ENCODE measurements at regions not wholly inside any gene's neighbourhood (a gene's known extent, or its start where the extent isn't known, plus 50 kb on each side); places are given as distances from the start of the nearest gene placed in this dataset.

DNA sequence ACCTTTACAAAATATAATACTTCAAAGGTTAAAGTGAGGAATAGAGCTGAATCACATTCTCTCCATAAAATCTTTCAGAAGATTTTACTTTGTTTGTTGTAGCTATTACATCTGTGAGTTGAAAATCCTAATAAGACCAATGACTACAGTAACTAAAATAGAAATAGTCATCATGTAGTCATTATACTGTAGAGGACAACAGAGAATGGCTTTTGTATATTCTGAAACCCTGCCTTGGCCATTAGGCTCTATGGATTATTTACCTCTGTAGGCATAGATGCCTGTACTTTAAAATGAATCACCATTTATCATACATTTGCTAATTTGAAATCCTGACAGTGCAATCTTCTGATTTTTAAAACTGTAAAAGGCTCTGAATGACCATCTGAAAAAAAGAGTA lies 923.0 kb downstream of the REEP3 start:
- TF ChIP-seq, protein P1, sequence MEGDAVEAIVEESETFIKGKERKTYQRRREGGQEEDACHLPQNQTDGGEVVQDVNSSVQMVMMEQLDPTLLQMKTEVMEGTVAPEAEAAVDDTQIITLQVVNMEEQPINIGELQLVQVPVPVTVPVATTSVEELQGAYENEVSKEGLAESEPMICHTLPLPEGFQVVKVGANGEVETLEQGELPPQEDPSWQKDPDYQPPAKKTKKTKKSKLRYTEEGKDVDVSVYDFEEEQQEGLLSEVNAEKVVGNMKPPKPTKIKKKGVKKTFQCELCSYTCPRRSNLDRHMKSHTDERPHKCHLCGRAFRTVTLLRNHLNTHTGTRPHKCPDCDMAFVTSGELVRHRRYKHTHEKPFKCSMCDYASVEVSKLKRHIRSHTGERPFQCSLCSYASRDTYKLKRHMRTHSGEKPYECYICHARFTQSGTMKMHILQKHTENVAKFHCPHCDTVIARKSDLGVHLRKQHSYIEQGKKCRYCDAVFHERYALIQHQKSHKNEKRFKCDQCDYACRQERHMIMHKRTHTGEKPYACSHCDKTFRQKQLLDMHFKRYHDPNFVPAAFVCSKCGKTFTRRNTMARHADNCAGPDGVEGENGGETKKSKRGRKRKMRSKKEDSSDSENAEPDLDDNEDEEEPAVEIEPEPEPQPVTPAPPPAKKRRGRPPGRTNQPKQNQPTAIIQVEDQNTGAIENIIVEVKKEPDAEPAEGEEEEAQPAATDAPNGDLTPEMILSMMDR (IDR thresholded peaks at IDR 0.05; ENCODE audit: poor library complexity): no peak
- no peak for TF ChIP-seq EZH2 (IDR thresholded peaks at IDR 0.05; ENCODE audit: borderline replicate concordance)

Data from hepatocyte (in vitro differentiated cells).